ENCODE measurements at regions not wholly inside any gene's neighbourhood (a gene's known extent, or its start where the extent isn't known, plus 50 kb on each side); places are given as distances from the start of the nearest gene placed in this dataset.

DNA sequence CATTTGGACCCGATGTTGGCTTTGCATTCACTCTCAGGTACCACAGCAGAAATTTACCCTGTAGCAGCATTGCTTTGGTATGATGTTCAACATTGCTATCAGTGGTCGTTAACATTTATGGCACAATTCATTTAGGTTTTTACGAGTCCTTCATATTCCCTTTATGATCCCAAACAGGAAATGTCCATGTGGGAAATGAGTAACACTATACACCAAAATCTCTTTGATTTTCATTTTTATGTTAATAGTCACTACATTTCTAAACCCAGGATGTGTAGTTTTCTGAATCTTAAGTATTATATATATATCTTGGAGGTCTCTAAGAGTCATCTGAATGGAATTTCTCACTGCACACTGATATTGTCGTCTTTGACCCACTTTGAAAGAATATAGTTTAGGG lies 78.5 kb upstream of the RBMS3 start:
- no peak for TF ChIP-seq POLR2AphosphoS5 (IDR thresholded peaks at IDR 0.05)
- TF ChIP-seq POLR2A (IDR thresholded peaks at IDR 0.05; ENCODE audit: low read depth) = no peak
- TF ChIP-seq, protein P1, sequence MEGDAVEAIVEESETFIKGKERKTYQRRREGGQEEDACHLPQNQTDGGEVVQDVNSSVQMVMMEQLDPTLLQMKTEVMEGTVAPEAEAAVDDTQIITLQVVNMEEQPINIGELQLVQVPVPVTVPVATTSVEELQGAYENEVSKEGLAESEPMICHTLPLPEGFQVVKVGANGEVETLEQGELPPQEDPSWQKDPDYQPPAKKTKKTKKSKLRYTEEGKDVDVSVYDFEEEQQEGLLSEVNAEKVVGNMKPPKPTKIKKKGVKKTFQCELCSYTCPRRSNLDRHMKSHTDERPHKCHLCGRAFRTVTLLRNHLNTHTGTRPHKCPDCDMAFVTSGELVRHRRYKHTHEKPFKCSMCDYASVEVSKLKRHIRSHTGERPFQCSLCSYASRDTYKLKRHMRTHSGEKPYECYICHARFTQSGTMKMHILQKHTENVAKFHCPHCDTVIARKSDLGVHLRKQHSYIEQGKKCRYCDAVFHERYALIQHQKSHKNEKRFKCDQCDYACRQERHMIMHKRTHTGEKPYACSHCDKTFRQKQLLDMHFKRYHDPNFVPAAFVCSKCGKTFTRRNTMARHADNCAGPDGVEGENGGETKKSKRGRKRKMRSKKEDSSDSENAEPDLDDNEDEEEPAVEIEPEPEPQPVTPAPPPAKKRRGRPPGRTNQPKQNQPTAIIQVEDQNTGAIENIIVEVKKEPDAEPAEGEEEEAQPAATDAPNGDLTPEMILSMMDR (IDR thresholded peaks at IDR 0.05) = no peak
- TF ChIP-seq EP300 (IDR thresholded peaks at IDR 0.05) = no peak
- no peaks in the 10 kb centered on the region for H3K9me3 ChIP-seq
- no peak for DNase-seq (ENCODE audit: extremely low spot score)
- H3K36me3 ChIP-seq = no peaks in the 10 kb centered on the region
- H3K27me3 ChIP-seq = no peaks in the 10 kb centered on the region
- no peak overlapping the region for H3K4me3 ChIP-seq
- H3K4me1 ChIP-seq = no peaks in the 10 kb centered on the region
- no peak overlapping the region for H3K27ac ChIP-seq (replicated peaks in 1 of 4)
- intact Hi-C loops (cut with DNase I) = no loop called here
- WGBS = 84% methylated on average over 4 of the region's 4 CpGs

DNA sequence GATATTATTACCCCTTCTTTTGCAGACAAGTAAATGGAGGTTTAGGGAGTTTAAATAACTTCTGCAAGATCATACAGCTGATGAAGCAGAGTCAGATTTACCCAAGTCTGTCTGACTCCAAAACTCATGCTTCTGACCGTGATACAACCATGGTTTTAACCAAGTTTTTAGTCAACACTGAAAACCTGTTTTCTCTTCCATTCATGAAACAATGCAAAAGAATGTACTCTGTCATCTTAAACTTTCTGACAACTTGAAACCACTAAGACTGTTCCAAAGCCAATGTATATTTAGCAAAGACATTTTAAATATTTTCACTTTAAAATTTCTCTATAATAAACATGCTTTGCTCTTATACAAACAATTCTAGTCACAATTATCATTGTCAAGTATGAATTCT lies 77.0 kb upstream of the RBMS3 start:
- Histone ChIP-seq H3K36me3 (no peaks in the 10 kb centered on the region), H3K9me3 (no peaks in the 10 kb centered on the region), H3K27me3 (no peaks in the 10 kb centered on the region), H3K4me1 (no peaks in the 10 kb centered on the region), H3K4me3 (no peak overlapping the region), H3K27ac (replicated peaks in 1 of 4) (no peak overlapping the region)
- intact Hi-C loops (cut with DNase I) = no loop called here
- TF ChIP-seq EP300 (IDR thresholded peaks at IDR 0.05) (no peak), POLR2A (IDR thresholded peaks at IDR 0.05; ENCODE audit: low read depth) (no peak), POLR2AphosphoS5 (IDR thresholded peaks at IDR 0.05) (no peak)
- TF ChIP-seq, protein P1 (IDR thresholded peaks at IDR 0.05) = no peak
- DNase-seq (ENCODE audit: extremely low spot score) = no peak
- WGBS = 91% methylated on average over 1 of the region's 1 CpG

DNA sequence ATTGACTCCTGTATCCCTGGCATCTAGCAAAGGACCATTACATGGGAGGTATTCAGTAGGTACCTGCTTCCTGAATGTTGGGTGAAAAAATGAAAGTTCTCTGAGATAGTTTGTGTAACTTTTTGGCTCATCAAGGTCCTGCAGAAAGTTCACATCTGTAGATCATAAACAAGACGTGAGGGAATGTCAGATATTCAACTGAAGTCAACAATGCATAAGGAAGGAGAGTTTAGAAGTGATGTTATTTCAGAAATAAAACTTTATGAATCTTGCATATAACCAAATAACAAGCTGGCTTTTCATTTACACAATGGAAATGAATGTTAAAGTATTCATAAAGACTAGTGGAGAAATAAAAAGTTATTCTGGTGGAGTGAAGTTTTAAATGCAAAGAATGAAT lies 73.4 kb upstream of the RBMS3 start:
- Histone ChIP-seq H3K4me1 (no peaks in the 10 kb centered on the region), H3K27ac (replicated peaks in 1 of 4) (no peak overlapping the region), H3K9me3 (no peaks in the 10 kb centered on the region), H3K36me3 (no peaks in the 10 kb centered on the region), H3K4me3 (no peak overlapping the region), H3K27me3 (no peaks in the 10 kb centered on the region)
- TF ChIP-seq EP300 (IDR thresholded peaks at IDR 0.05) (no peak), POLR2AphosphoS5 (IDR thresholded peaks at IDR 0.05) (no peak), POLR2A (IDR thresholded peaks at IDR 0.05; ENCODE audit: low read depth) (no peak)
- TF ChIP-seq, protein P1 (IDR thresholded peaks at IDR 0.05) = no peak
- intact Hi-C loops (cut with DNase I) = no loop called here
- no peak for DNase-seq (ENCODE audit: extremely low spot score)
- WGBS = 83% methylated on average over 1 of the region's 1 CpG

DNA sequence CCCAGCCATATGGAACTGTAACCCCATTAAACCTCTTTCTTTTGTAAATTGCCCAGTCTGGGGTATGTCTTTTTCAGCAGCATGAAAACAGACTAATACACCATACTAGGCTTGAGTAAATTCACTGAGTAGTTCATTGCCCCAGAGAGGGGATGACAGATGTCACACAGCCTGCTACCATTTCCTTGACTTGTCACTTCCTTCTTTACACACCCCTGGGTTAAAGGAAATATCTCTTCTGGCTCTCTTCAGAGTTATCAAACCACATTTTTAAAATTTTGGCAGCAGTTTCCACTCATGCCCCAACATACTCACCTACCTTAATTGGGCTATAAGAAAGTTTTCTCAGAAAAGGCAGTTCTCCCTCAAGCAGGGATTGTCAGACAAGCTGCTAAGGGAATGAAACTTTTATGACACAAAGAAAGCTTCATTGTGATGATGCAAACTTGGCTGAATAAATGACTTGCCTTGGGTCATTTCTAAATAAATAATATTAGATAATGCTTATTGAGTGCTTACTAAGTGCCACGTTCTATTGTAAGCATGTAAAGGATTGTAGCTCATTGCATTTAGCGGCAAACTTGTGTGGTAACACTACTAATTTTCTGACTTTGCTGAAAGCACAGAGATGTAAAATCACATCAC lies 68.0 kb upstream of the RBMS3 start:
- DNase-seq (ENCODE audit: extremely low spot score) = no peak
- H3K27me3 ChIP-seq = no peaks in the 10 kb centered on the region
- H3K4me1 ChIP-seq = no peaks in the 10 kb centered on the region
- no peaks in the 10 kb centered on the region for H3K9me3 ChIP-seq
- TF ChIP-seq, protein P1 (IDR thresholded peaks at IDR 0.05) = no peak
- TF ChIP-seq POLR2AphosphoS5 (IDR thresholded peaks at IDR 0.05) = no peak
- TF ChIP-seq EP300 (IDR thresholded peaks at IDR 0.05) = no peak
- no peak for TF ChIP-seq POLR2A (IDR thresholded peaks at IDR 0.05; ENCODE audit: low read depth)
- 86% methylated on average over 2 of the region's 2 CpGs for WGBS
- H3K36me3 ChIP-seq = no peaks in the 10 kb centered on the region
- H3K4me3 ChIP-seq = no peak overlapping the region
- intact Hi-C loops (cut with DNase I) = no loop called here
- no peak overlapping the region for H3K27ac ChIP-seq (replicated peaks in 1 of 4)

Measured in esophagus muscularis mucosa (tissue), 4 donors.